T-helper 9 cell (primary cell): ENCODE measurements at regions not wholly inside any gene's neighbourhood (a gene's known extent, or its start where the extent isn't known, plus 50 kb on each side); places are given as distances from the start of the nearest gene placed in this dataset.

Experiments
- DNase-seq: peaks from one replicate; pipeline ENCODE4 v3.0.0-alpha.2; 2020

DNA sequence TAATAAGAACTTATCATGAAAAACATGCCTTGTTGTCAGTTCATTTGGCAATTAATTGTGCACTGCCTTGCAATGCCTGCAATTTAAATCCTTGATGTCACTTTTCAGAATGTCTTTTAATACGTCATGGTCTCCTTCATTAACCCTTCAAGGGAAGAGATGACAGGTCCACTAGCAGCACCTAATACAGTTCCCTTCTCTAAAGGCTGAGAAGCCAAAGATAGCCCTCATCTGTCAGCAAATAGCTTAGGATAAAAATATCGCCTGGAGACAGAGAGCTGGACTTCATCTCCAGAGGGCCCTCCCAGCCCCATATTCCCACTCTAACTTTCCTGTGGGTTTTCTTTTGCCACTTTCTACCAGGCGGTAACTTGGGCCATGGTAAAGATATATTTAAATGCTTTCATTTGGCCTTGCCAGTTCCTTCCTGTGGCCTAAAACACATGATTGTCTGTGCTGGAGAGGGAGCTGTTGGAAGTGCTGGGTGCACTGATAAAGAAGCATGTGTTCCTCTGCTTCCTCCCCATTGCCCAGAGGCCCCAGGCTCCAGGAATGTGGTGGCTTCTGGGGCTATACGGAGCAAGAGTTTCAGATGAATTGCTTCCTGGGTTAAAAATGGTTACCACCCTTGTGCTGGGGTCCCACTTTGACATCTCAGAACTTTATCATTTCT is 76.3 kb upstream of the UMPS start:
- DNase-seq, result no peak

DNA sequence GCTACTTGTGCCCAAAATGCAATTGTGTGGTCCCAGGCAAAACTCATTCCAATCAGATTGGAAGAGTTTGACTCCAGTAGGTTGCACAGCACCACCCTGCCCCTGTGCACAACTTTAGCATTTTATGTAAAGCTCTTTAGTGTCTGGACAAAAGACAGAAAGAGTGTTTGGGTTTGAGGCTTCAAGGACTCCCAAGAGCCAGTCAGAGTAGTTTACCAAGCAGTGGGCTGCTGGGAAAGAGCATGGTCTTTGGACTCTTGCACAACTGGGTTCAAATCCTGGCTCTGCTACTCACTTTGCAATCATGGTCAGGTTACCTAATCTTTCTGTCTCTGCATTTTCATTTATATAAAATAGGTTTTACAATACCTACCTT is 75.8 kb upstream of the UMPS start:
- DNase-seq, result no peak

- DNase-seq, result no peak
Observed at GRCh38 chr3:124656531-124656930, 73.7 kb upstream of the UMPS start.

DNA sequence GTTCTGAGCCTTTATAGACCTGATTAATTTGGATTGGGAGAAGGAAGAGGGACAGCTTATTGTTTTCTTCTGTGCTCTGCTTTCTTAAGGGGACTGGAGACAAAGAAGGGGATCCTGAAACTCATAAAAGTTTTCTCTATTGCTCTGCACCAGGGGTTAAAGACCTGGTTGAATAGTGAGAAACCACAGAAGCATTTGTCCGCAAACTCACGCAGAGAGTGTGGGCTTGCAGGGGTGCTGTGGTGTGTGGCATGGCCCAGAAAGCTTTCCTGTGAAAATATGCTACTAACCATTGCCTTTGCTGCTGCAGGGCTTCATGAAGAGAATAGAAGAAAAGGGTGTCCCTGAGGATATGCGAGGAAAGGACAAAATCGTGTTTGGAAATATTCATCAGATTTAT is 73.1 kb upstream of the UMPS start:
- no peak for DNase-seq

DNA sequence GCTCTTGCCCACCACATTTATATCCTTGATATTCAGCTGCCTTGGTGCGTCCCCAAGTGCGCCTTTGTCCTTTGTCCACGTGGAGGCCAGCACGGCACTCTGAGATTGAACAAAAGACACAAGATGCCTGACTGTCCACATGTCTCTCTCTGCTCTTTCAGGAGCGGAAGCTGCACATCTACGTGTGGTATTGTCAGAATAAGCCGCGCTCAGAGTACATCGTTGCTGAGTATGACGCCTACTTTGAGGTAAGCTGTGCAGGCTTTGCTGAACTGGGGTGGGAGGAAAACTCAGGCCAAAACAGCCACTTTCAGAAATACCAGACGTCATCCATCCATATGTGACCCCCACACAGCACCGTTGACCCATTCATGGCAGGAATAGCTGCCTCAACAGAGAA is 72.0 kb upstream of the UMPS start:
- no peak for DNase-seq

GRCh38 chr3:124659175-124659574 is 71.1 kb upstream of the UMPS start:
- DNase-seq, result no peak

- DNase-seq, result no peak
Observed at GRCh38 chr3:124660599-124660998, 69.7 kb upstream of the UMPS start.

GRCh38 chr3:124663690-124664089 is 66.6 kb upstream of the UMPS start:
- no peak for DNase-seq

- no peak for DNase-seq
Observed at GRCh38 chr3:124664804-124665203, 65.4 kb upstream of the UMPS start.

- no peak for DNase-seq
Observed at GRCh38 chr3:124666067-124666466, 64.2 kb upstream of the UMPS start.

DNA sequence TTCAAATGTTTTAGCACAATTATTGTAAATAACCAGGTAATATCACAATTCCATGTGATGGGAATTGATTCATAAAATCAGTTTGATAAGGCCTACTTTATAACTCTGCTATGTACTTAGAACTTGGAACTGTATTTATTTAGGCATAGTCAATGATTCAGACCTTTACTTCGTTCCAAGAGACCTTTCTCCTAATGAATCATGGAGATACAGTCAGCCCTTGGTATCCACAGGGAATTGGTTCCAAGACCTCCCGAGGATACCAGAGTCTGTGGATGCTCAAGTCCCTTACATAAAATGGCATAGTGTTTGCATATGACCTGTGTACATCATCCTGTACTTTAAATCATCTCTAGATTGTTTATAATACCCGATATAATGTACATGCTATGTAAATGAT is 60.8 kb upstream of the UMPS start:
- DNase-seq, result no peak

DNA sequence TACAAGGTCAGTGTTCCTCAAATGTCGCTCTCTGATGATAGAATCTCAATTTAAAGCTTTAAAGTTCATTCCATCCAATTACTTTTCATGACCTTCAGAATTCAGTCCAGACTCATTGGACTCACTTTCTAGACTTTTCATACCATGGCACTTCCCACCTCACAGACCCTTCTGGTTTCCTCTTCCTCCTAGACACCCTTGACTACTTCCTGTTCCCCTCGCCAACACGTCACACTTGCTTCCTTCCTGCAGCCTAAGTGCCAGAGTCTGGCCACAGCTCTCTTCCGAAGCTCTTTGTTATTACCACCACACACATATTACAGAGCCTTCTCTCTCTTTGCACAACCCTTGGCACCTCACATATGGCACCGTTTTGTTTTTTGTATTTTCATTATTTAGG is 59.1 kb upstream of the UMPS start:
- no peak for DNase-seq

DNA sequence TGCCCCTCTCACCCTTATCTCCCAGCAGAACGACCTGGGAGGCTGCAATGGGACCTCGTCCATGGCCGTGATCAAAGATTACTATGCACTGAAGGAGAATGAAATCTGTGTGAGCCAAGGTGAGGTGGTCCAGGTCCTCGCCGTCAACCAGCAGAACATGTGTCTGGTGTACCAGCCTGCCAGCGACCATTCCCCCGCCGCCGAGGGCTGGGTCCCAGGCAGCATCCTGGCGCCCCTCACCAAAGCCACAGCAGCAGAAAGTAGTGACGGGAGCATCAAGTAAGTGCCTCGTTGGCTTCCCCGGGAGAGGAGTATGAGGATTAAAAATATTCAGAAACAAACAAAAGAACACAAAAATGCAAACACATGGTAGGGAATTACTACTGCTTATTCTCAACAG is 55.9 kb upstream of the UMPS start:
- DNase-seq, result no peak

DNA sequence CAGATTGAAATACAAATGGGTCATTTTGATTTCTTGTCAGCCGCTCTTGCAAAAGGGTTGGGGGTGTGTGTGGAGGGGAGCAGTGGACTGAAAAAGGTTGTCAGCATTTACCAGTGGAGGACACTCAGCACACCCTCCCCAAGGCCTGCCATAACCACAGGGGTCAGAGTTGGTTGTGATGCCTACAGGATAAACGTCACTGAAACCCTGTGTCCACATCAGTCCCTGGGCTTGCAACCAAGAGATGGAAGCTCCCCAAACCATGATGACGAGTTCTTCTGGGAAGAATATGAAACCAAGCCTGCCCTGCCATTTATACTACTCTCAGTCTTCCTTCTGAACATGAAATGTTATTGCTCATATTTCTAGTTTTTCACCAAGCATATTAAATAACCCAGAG is 54.0 kb upstream of the UMPS start:
- no peak for DNase-seq

GRCh38 chr3:124679048-124679638 is 51.1 kb upstream of the UMPS start:
- DNase-seq, result no peak
